Esophagus squamous epithelium (tissue), 4 donors: ENCODE measurements at regions not wholly inside any gene's neighbourhood (a gene's known extent, or its start where the extent isn't known, plus 50 kb on each side); places are given as distances from the start of the nearest gene placed in this dataset.

Experiments
- POLR2A ChIP-seq, 4 donors: fragments of 450-650 bp; IDR thresholded peaks; one replicate each; pipeline ENCODE4 v1.6.1; 2017; ENCODE audit warnings: antibody characterized with exemption in 4 of 4, mild to moderate bottlenecking in 4 of 4, moderate library complexity in 3 of 4
- TF ChIP-seq, protein P1 (sequence below), 6 experiments: fragments of 450-650 bp in 4 of 6; fragments of 200-600 bp in 2 of 6; sonication (generic) in 2 of 6; IDR thresholded peaks; one replicate each; pipeline ENCODE4 v1.5.1; 2016 to 2019; ENCODE audit warnings: antibody characterized with exemption in 6 of 6, mild to moderate bottlenecking in 4 of 6, moderate library complexity in 4 of 6

DNA sequence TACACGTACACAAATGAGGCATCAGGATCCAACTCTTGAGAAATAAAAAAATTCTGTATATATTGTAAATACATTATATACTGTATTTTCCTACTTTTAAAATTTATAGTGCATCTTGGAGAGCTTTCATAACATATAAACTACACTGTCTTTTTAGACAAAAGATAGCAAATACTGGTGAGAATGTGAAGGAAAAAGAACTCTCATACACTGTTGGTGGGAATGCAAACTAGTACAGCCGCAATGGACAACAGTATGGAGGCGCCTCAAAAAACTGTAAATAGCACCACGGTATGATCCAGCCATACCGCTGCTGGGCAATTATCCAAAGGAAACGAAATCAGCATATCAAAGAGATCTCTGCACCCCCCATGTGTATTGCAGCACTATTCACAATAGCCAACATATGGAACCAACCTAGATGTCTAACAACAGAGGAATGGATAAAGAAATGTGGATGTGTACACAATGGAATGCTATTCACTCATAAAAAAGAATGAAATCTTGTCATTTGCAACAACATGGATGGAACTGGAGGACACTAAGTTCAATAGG is 292.4 kb downstream of the EFNB2 start:
- no peak for TF ChIP-seq POLR2A (IDR thresholded peaks at IDR 0.05)
- TF ChIP-seq, protein P1, sequence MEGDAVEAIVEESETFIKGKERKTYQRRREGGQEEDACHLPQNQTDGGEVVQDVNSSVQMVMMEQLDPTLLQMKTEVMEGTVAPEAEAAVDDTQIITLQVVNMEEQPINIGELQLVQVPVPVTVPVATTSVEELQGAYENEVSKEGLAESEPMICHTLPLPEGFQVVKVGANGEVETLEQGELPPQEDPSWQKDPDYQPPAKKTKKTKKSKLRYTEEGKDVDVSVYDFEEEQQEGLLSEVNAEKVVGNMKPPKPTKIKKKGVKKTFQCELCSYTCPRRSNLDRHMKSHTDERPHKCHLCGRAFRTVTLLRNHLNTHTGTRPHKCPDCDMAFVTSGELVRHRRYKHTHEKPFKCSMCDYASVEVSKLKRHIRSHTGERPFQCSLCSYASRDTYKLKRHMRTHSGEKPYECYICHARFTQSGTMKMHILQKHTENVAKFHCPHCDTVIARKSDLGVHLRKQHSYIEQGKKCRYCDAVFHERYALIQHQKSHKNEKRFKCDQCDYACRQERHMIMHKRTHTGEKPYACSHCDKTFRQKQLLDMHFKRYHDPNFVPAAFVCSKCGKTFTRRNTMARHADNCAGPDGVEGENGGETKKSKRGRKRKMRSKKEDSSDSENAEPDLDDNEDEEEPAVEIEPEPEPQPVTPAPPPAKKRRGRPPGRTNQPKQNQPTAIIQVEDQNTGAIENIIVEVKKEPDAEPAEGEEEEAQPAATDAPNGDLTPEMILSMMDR (IDR thresholded peaks at IDR 0.05) = no peak
